Transverse colon (tissue), 4 donors: ENCODE measurements at regions not wholly inside any gene's neighbourhood (a gene's known extent, or its start where the extent isn't known, plus 50 kb on each side); places are given as distances from the start of the nearest gene placed in this dataset.

ENCODE experiments used
- DNase-seq: peaks from one replicate; pipeline ENCODE4 v3.0.0-alpha.2; 2019
- H3K27ac ChIP-seq, 4 donors: fragments of 200-600 bp; sonication (generic); 2 replicates each; pipeline ENCODE4 v1.5.1; 2016 to 2018; ENCODE audit warnings: inconsistent platforms in 4 of 4
- H3K27me3 ChIP-seq: fragments of 200-600 bp; sonication (generic); 2 replicates; pipeline ENCODE4 v1.5.1; 2017; ENCODE audit warnings: inconsistent platforms
- H3K36me3 ChIP-seq, 4 donors: fragments of 200-600 bp; sonication (generic); 2 replicates each; pipeline ENCODE4 v1.5.1; 2017 to 2019; ENCODE audit warnings: inconsistent platforms in 4 of 4
- H3K4me1 ChIP-seq, 4 donors: fragments of 200-600 bp; sonication (generic); 2 replicates each; pipeline ENCODE4 v1.5.1; 2017 to 2020; ENCODE audit warnings: inconsistent platforms in 4 of 4
- H3K4me3 ChIP-seq, 4 donors: fragments of 200-600 bp; sonication (generic); 1 replicate in 1 of 4; 2 replicates in 3 of 4; pipeline versions ENCODE4 v1.5.1 to v1.6.1; 2017 to 2019; ENCODE audit warnings: inconsistent platforms in 4 of 4
- H3K9me3 ChIP-seq, 2 donors: fragments of 200-600 bp; sonication (generic); 2 replicates each; pipeline ENCODE4 v1.5.1; 2017 to 2019; ENCODE audit warnings: inconsistent platforms in 2 of 2
- EP300 ChIP-seq: sonication (generic); formaldehyde crosslinking; IDR thresholded peaks from one replicate; pipeline ENCODE4 v1.6.1; 2017; ENCODE audit warnings: antibody characterized with exemption, low read depth
- POLR2A ChIP-seq: fragments of 450-650 bp; IDR thresholded peaks from one replicate; pipeline ENCODE4 v1.6.1; 2016; ENCODE audit warnings: antibody characterized with exemption, mild to moderate bottlenecking, moderate library complexity
- POLR2AphosphoS5 ChIP-seq, 3 donors: sonication (generic); formaldehyde crosslinking; IDR thresholded peaks; one replicate each; pipeline ENCODE4 v1.6.1; 2016; ENCODE audit warnings: antibody characterized with exemption in 3 of 3
- WGBS, 2 donors: methylation state at CpG; one replicate each; pipeline ENCODE4 v1.1.5; 2018; ENCODE audit warnings: low coverage in 1 of 2; 5-methylcytosine and 5-hydroxymethylcytosine counted together
- in situ Hi-C, 4 donors: fragments of 200-750 bp; cut with MboI; loops; one replicate each; pipeline versions ENCODE4 v1.15.0 to v1.15.1; 2017; ENCODE audit warnings: low sequenced_read_pairs in 3 of 4, low pct_ligation_motif_present in 1 of 4, low pct_unique_long_range_greater_than_20kb in 1 of 4
- intact Hi-C: fragments of 100-400 bp; cut with DNase I; formaldehyde crosslinking; loops from one replicate; pipeline ENCODE4 v1.15.1; 2023; ENCODE audit warnings: low total_unique reads
- TF ChIP-seq, protein P1 (sequence below), 5 experiments: fragments of 200-600 bp in 3 of 5; fragments of 450-650 bp in 2 of 5; sonication (generic) in 3 of 5; IDR thresholded peaks; 1 replicate in 2 of 5; 2 replicates in 3 of 5; pipeline ENCODE4 v1.5.1; 2016 to 2017; ENCODE audit warnings: antibody characterized with exemption in 5 of 5, inconsistent platforms in 3 of 5, mild to moderate bottlenecking in 2 of 5, moderate library complexity in 1 of 5

DNA sequence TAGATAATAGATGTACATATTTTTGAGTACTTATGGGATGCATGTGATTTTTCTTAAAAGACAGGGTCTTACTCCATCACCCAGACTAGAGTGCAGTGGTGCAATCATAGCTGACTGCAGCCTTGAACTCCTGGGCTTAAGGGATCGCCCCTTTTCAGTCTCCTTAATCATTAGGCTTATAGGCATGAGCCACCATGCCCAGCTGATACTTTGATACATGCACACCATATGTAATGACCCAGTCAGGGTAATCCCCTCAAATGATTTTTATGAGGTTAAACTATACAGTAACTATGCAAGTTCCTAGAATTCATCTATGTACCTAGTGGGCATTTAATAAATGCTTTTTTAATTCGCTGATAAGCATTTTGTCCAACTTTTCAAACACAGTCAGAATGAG, 292.3 kb downstream of the DTWD2 start:
- Histone ChIP-seq H3K4me3 (no peak overlapping the region), H3K27me3 (no peaks in the 10 kb centered on the region), H3K9me3 (no peaks in the 10 kb centered on the region), H3K4me1 (no peaks in the 10 kb centered on the region), H3K36me3 (no peaks in the 10 kb centered on the region), H3K27ac (no peak overlapping the region)
- intact Hi-C loops (no loop called here), in situ Hi-C loops (no loop called here)
- 79 to 84% methylated on average over 2 of the region's 2 CpGs for WGBS, 2 donors
- no peak for TF ChIP-seq POLR2AphosphoS5 (IDR thresholded peaks at IDR 0.05)
- TF ChIP-seq, protein P1, sequence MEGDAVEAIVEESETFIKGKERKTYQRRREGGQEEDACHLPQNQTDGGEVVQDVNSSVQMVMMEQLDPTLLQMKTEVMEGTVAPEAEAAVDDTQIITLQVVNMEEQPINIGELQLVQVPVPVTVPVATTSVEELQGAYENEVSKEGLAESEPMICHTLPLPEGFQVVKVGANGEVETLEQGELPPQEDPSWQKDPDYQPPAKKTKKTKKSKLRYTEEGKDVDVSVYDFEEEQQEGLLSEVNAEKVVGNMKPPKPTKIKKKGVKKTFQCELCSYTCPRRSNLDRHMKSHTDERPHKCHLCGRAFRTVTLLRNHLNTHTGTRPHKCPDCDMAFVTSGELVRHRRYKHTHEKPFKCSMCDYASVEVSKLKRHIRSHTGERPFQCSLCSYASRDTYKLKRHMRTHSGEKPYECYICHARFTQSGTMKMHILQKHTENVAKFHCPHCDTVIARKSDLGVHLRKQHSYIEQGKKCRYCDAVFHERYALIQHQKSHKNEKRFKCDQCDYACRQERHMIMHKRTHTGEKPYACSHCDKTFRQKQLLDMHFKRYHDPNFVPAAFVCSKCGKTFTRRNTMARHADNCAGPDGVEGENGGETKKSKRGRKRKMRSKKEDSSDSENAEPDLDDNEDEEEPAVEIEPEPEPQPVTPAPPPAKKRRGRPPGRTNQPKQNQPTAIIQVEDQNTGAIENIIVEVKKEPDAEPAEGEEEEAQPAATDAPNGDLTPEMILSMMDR (IDR thresholded peaks at IDR 0.05): no peak
- no peak for DNase-seq

DNA sequence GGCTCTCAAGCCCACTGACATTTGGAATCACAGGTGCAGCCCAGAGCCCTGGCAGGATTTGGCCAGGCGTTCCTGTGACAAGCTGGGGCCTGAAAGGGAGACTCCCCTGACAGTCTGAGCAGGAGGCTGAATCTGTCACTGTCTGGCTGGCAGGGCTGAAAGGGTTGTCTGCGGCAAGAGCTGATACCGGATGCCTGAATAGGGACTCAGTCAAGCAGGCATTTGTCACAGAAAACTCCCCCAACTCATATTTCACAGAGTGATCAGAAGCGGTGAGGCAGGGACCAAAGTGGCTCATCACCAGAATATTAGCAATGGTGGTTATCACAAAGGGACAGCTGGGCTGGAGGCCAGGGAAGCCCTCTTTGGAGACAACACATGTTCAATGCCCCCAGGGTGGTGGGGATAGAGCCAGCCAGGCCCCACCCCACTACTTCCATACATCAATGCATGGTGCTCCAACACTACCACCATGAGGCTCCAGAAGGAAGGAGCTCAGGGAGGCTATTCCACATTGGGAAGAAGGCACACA, 295.5 kb downstream of the DTWD2 start:
- no peak overlapping the region for H3K4me3 ChIP-seq

DNA sequence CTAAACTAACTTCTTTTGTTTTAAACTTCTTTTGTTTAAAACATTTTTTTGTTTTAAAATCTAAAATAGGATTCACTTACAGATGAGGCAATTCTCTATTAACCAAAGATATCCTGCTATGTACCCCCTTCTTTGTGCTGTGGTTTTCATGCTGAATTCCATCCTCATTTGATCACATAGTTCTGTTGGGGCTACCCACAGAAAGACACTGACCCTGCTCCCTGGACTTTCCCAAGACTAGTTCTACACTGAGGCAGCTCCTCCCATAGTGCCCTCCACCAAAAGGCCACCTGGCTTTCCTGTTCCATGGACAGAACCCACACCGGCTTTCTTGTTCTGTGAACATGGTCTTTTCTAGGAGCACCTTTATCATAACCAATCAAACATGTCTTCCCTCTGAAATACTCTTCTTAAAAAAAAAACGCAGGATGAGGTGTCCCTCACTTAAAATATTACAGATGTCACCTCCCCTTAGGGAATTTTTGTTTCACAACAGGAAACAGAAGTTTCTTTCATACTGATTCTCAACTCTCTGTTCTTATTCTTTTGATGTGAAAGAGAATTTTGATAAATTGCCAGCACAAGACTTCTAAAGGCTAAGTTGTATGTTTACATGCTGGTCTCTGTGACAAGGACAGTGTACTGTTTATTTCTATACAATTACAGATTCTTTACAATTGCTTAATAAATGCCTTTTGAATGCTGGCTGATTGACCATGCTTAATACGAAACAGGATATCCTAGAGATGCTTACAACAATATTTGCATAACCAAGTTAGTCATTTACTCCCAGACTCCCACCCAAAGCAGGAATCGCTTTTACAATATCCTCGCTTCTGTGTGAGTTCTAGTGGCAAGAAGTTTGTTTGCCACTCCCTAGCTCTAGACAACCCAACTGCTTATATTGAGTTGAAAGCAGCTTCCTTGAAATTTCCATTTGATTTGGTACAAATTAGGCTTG, 300.4 kb downstream of the DTWD2 start:
- in situ Hi-C loops: no loop called here
- H3K27ac ChIP-seq: no peak overlapping the region
- no peak for DNase-seq
- H3K36me3 ChIP-seq: no peaks in the 10 kb centered on the region
- no peak for TF ChIP-seq EP300
- TF ChIP-seq, protein P1 (IDR thresholded peaks at IDR 0.05): no peak
- TF ChIP-seq POLR2AphosphoS5 (IDR thresholded peaks at IDR 0.05): no peak
- TF ChIP-seq POLR2A: no peak
- intact Hi-C loops: no loop called here
- no peaks in the 10 kb centered on the region for H3K27me3 ChIP-seq
- H3K4me1 ChIP-seq: no peaks in the 10 kb centered on the region
- H3K4me3 ChIP-seq: no peak overlapping the region
- 56 to 68% methylated on average over 5 of the region's 5 CpGs for WGBS, 2 donors
- no peaks in the 10 kb centered on the region for H3K9me3 ChIP-seq

More for the DNA sequence above, 295.5 kb downstream of the DTWD2 start:
- Histone ChIP-seq H3K36me3 (no peaks in the 10 kb centered on the region), H3K4me1 (no peaks in the 10 kb centered on the region), H3K9me3 (no peaks in the 10 kb centered on the region), H3K27ac (no peak overlapping the region), H3K27me3 (no peaks in the 10 kb centered on the region)
- WGBS, 2 donors: 91 to 100% methylated on average over 1 to 4 of the region's 4 CpGs
- in situ Hi-C loops: no loop called here
- no peak for DNase-seq
- TF ChIP-seq POLR2AphosphoS5 (IDR thresholded peaks at IDR 0.05) (no peak), EP300 (no peak), POLR2A (no peak)
- TF ChIP-seq, protein P1 (IDR thresholded peaks at IDR 0.05): no peak
- intact Hi-C loops: no loop called here

DNA sequence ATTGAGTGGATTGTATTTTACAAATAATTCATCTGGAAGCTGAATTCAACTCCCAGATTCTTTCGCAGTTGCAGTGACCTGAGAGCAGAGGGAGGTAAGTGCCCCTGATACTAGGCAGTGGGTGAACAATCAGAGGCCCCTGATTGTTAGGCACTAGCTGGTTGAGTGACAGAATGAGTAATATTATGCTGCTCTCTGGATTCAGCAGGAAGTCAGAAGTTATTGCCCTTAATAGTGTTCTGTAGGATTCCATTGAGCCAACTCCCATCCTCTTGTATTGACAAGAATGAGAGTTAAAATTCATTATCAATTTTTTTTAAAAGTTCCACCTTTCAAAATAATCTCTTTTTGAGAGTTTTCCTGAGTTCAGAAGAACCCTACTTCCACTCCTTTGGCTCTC, 301.2 kb downstream of the DTWD2 start:
- intact Hi-C loops (no loop called here), in situ Hi-C loops (no loop called here)
- H3K27me3 ChIP-seq: no peaks in the 10 kb centered on the region
- H3K36me3 ChIP-seq: no peaks in the 10 kb centered on the region
- H3K4me1 ChIP-seq: no peaks in the 10 kb centered on the region
- no peak for TF ChIP-seq POLR2A
- TF ChIP-seq, protein P1 (IDR thresholded peaks at IDR 0.05): no peak
- no peak for TF ChIP-seq POLR2AphosphoS5 (IDR thresholded peaks at IDR 0.05)
- no peak for TF ChIP-seq EP300
- no peak overlapping the region for H3K4me3 ChIP-seq
- H3K9me3 ChIP-seq: no peaks in the 10 kb centered on the region
- no peak for DNase-seq
- no peak overlapping the region for H3K27ac ChIP-seq
- 60 to 86% methylated on average over 1 of the region's 1 CpG for WGBS, 2 donors
